HG03066 (cell line): ENCODE measurements at regions not wholly inside any gene's neighbourhood (a gene's known extent, or its start where the extent isn't known, plus 50 kb on each side); places are given as distances from the start of the nearest gene placed in this dataset.
"Not testable (repeated sequence)": the region's sequence is repeated elsewhere in the genome, so short reads cannot be mapped to it uniquely, and the experiment has no call there.

Source experiments
- ATAC-seq: cut with Tn5 transposase; IDR thresholded peaks from one replicate; pipeline ENCODE4 v1.9.1; 2021; ENCODE audit warnings: low read depth; ENCODE audit not compliant: unreplicated experiment

- no peak for ATAC-seq
These were observed 810.4 kb downstream of the METTL4 start for GRCh38 chr18:1760901-1761300.

GRCh38 chr18:1774261-1774660 lies 797.0 kb downstream of the METTL4 start:
- ATAC-seq, result no peak

GRCh38 chr18:1777843-1778242 lies 793.5 kb downstream of the METTL4 start:
- ATAC-seq, result no peak

GRCh38 chr18:1778496-1779178 lies 792.7 kb downstream of the METTL4 start:
- no peak for ATAC-seq

- ATAC-seq, result no peak
These were observed 791.7 kb downstream of the METTL4 start for GRCh38 chr18:1779587-1779986.

- ATAC-seq, result no peak
These were observed 787.2 kb downstream of the METTL4 start for GRCh38 chr18:1784113-1784512.

- not testable (repeated sequence) for ATAC-seq
These were observed 785.3 kb downstream of the METTL4 start for GRCh38 chr18:1785980-1786379.

- no peak for ATAC-seq
These were observed 774.7 kb downstream of the METTL4 start for GRCh38 chr18:1796636-1797035.

- no peak for ATAC-seq
These were observed 774.1 kb downstream of the METTL4 start for GRCh38 chr18:1797235-1797634.

- ATAC-seq, result no peak
These were observed 765.8 kb downstream of the METTL4 start for GRCh38 chr18:1805521-1805920.

GRCh38 chr18:1806884-1807615 lies 764.3 kb downstream of the METTL4 start:
- ATAC-seq, result no peak

- no peak for ATAC-seq
These were observed 760.0 kb downstream of the METTL4 start for GRCh38 chr18:1811282-1811681.

- no peak for ATAC-seq
These were observed 746.0 kb downstream of the METTL4 start for GRCh38 chr18:1825296-1825695.

- ATAC-seq, result no peak
These were observed 730.4 kb downstream of the METTL4 start for GRCh38 chr18:1840878-1841277.

- ATAC-seq, result no peak
These were observed 724.7 kb downstream of the METTL4 start for GRCh38 chr18:1846640-1847039.

- no peak for ATAC-seq
These were observed 722.6 kb downstream of the METTL4 start for GRCh38 chr18:1848716-1849115.

- ATAC-seq, result no peak
These were observed 721.9 kb downstream of the METTL4 start for GRCh38 chr18:1849386-1849785.

- ATAC-seq, result not testable (repeated sequence)
These were observed 714.0 kb downstream of the METTL4 start for GRCh38 chr18:1857281-1857680.

- no peak for ATAC-seq
These were observed 709.8 kb downstream of the METTL4 start for GRCh38 chr18:1861473-1861872.

- no peak for ATAC-seq
These were observed 705.4 kb downstream of the METTL4 start for GRCh38 chr18:1865869-1866268.

- ATAC-seq, result no peak
These were observed 699.0 kb downstream of the METTL4 start for GRCh38 chr18:1872274-1872673.

- ATAC-seq, result no peak
These were observed 696.1 kb downstream of the METTL4 start for GRCh38 chr18:1875219-1875618.
